ENCODE measurements at regions not wholly inside any gene's neighbourhood (a gene's known extent, or its start where the extent isn't known, plus 50 kb on each side); places are given as distances from the start of the nearest gene placed in this dataset.

DNA sequence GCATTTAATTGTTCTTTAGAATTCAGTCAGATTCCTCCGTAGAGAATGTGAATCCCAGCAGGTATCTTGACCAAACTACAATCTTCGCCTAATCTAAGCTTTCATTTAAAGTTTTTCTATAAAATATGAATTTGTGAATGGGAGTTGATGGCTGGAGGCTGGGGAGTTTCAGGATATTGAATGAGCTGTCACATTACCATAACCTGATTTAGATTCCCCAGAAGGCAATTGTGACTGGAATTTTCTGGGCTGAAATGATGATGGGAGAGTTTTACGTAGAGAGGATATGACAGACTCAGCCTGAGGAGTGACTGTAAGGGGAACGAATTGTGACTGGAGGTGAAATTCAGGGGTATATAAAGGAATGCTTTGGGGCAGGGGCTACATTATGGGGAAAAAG, 411.7 kb upstream of the FZD8 start:
- ATAC-seq (replicated peaks in 1 of 4) (no peak), DNase-seq (no peak)
- WGBS (ENCODE audit: insufficient coverage): 64% methylated on average over 2 of the region's 4 CpGs
- Mint-ChIP-seq H3K27me3 (no peaks in the 10 kb centered on the region), H3K4me1 (no peaks in the 10 kb centered on the region), H3K4me3 (no peak overlapping the region), H3K27ac (no peak overlapping the region), H3K36me3 (no peaks in the 10 kb centered on the region), H3K9me3 (peaks cover 12 to 23% (median 17%) of the 10 kb centered on the region in 3 donors)
- Histone ChIP-seq H3K36me3 (ENCODE audit: control insufficient read depth in 2 of 2, extremely low read depth in 1 of 2, insufficient read depth in 1 of 2, low read length in 1 of 2) (no peaks in the 10 kb centered on the region), H3K4me3 (ENCODE audit: control insufficient read depth in 1 of 2, extremely low read depth in 1 of 2, low read length in 1 of 2) (no peak overlapping the region), H3K4me1 (ENCODE audit: control insufficient read depth in 1 of 2, extremely low read depth in 1 of 2, insufficient read depth in 2 of 2, low read length in 2 of 2) (no peaks in the 10 kb centered on the region), H3K27me3 (replicated peaks in 1 of 2; ENCODE audit: control insufficient read depth in 2 of 2, extremely low read depth in 1 of 2, insufficient read depth in 2 of 2, low read length in 1 of 2) (no peaks in the 10 kb centered on the region), H3K27ac (ENCODE audit: low read length) (no peak overlapping the region), H3K9me3 (no peaks in the 10 kb centered on the region)
- ChIA-PET POLR2A (no interaction called here), CTCF (no interaction called here)

DNA sequence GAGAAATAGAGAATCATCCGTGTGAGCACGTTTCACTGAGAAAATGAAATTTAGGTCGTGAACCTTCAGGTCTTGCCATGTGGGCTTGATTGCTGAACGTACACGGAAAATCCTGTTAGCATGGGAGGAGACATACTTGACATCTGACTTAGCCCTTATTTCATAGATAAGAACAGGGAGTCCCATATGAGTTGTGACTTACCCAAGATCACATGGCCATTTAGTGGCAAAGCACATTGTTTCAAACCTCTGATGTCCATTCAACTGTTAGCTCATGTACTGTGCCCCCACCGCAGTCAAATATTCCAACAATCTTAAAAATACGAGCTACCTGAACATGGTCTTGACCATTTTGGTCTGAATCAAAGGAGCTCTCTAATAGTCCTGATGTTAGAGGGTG, 411.2 kb upstream of the FZD8 start:
- Histone ChIP-seq H3K27ac (ENCODE audit: low read length) (no peak overlapping the region), H3K4me1 (ENCODE audit: control insufficient read depth in 1 of 2, extremely low read depth in 1 of 2, insufficient read depth in 2 of 2, low read length in 2 of 2) (no peaks in the 10 kb centered on the region), H3K4me3 (ENCODE audit: control insufficient read depth in 1 of 2, extremely low read depth in 1 of 2, low read length in 1 of 2) (no peak overlapping the region), H3K36me3 (ENCODE audit: control insufficient read depth in 2 of 2, extremely low read depth in 1 of 2, insufficient read depth in 1 of 2, low read length in 1 of 2) (no peaks in the 10 kb centered on the region), H3K27me3 (replicated peaks in 1 of 2; ENCODE audit: control insufficient read depth in 2 of 2, extremely low read depth in 1 of 2, insufficient read depth in 2 of 2, low read length in 1 of 2) (no peaks in the 10 kb centered on the region), H3K9me3 (no peaks in the 10 kb centered on the region)
- CTCF ChIA-PET: no interaction called here
- WGBS (ENCODE audit: insufficient coverage): no CpG with 5 or more reads among the region's 7 CpGs
- H3K9me3 Mint-ChIP-seq: peaks cover 12 to 23% (median 17%) of the 10 kb centered on the region in 3 donors
- no peak overlapping the region for H3K4me3 Mint-ChIP-seq
- ATAC-seq (replicated peaks in 1 of 4) (no peak), DNase-seq (no peak)
- H3K27me3 Mint-ChIP-seq: no peaks in the 10 kb centered on the region
- POLR2A ChIA-PET: no interaction called here
- no peaks in the 10 kb centered on the region for H3K36me3 Mint-ChIP-seq
- no peaks in the 10 kb centered on the region for H3K4me1 Mint-ChIP-seq
- no peak overlapping the region for H3K27ac Mint-ChIP-seq

- no peak overlapping the region for H3K27ac Mint-ChIP-seq
- Histone ChIP-seq H3K4me3 (ENCODE audit: control insufficient read depth in 1 of 2, extremely low read depth in 1 of 2, low read length in 1 of 2) (no peak overlapping the region), H3K27me3 (replicated peaks in 1 of 2; ENCODE audit: control insufficient read depth in 2 of 2, extremely low read depth in 1 of 2, insufficient read depth in 2 of 2, low read length in 1 of 2) (no peaks in the 10 kb centered on the region), H3K36me3 (ENCODE audit: control insufficient read depth in 2 of 2, extremely low read depth in 1 of 2, insufficient read depth in 1 of 2, low read length in 1 of 2) (no peaks in the 10 kb centered on the region), H3K4me1 (ENCODE audit: control insufficient read depth in 1 of 2, extremely low read depth in 1 of 2, insufficient read depth in 2 of 2, low read length in 2 of 2) (no peaks in the 10 kb centered on the region), H3K27ac (ENCODE audit: low read length) (no peak overlapping the region), H3K9me3 (no peaks in the 10 kb centered on the region)
- WGBS (ENCODE audit: insufficient coverage): 56% methylated on average over 2 of the region's 4 CpGs
- peaks cover 0 to 23% (median 12%) of the 10 kb centered on the region in 3 donors for H3K9me3 Mint-ChIP-seq
- no peak for DNase-seq
- no peak for ATAC-seq (replicated peaks in 1 of 4)
- no peak overlapping the region for H3K4me3 Mint-ChIP-seq
- no peaks in the 10 kb centered on the region for H3K36me3 Mint-ChIP-seq
- ChIA-PET POLR2A (no interaction called here), CTCF (no interaction called here)
- no peaks in the 10 kb centered on the region for H3K4me1 Mint-ChIP-seq
- H3K27me3 Mint-ChIP-seq: no peaks in the 10 kb centered on the region
Observed at GRCh38 chr10:36051500-36051991, 409.4 kb upstream of the FZD8 start.

GRCh38 chr10:36050763-36051499, 408.8 kb upstream of the FZD8 start:
- Mint-ChIP-seq H3K4me3 (no peak overlapping the region), H3K9me3 (peaks cover 0 to 22% (median 12%) of the 10 kb centered on the region in 3 donors), H3K4me1 (no peaks in the 10 kb centered on the region), H3K27ac (no peak overlapping the region), H3K27me3 (no peaks in the 10 kb centered on the region), H3K36me3 (no peaks in the 10 kb centered on the region)
- Histone ChIP-seq H3K27ac (ENCODE audit: low read length) (no peak overlapping the region), H3K9me3 (no peaks in the 10 kb centered on the region), H3K27me3 (replicated peaks in 1 of 2; ENCODE audit: control insufficient read depth in 2 of 2, extremely low read depth in 1 of 2, insufficient read depth in 2 of 2, low read length in 1 of 2) (no peaks in the 10 kb centered on the region), H3K4me1 (ENCODE audit: control insufficient read depth in 1 of 2, extremely low read depth in 1 of 2, insufficient read depth in 2 of 2, low read length in 2 of 2) (no peaks in the 10 kb centered on the region), H3K4me3 (ENCODE audit: control insufficient read depth in 1 of 2, extremely low read depth in 1 of 2, low read length in 1 of 2) (no peak overlapping the region), H3K36me3 (ENCODE audit: control insufficient read depth in 2 of 2, extremely low read depth in 1 of 2, insufficient read depth in 1 of 2, low read length in 1 of 2) (no peaks in the 10 kb centered on the region)
- ChIA-PET CTCF (interaction anchor here in 1 of 2 donors (0.6 kb wide), 1 partner anchor 247 kb away, joined by 9 read pairs; no protein-coding TSS in a partner anchor), POLR2A (no interaction called here)
- ATAC-seq (replicated peaks in 1 of 4): no peak
- no peak for DNase-seq
- 89% methylated on average over 3 of the region's 7 CpGs for WGBS (ENCODE audit: insufficient coverage)

- H3K27ac Mint-ChIP-seq: no peak overlapping the region
- Histone ChIP-seq H3K27me3 (replicated peaks in 1 of 2; ENCODE audit: control insufficient read depth in 2 of 2, extremely low read depth in 1 of 2, insufficient read depth in 2 of 2, low read length in 1 of 2) (no peaks in the 10 kb centered on the region), H3K36me3 (ENCODE audit: control insufficient read depth in 2 of 2, extremely low read depth in 1 of 2, insufficient read depth in 1 of 2, low read length in 1 of 2) (no peaks in the 10 kb centered on the region), H3K4me1 (ENCODE audit: control insufficient read depth in 1 of 2, extremely low read depth in 1 of 2, insufficient read depth in 2 of 2, low read length in 2 of 2) (no peaks in the 10 kb centered on the region), H3K9me3 (no peaks in the 10 kb centered on the region), H3K4me3 (ENCODE audit: control insufficient read depth in 1 of 2, extremely low read depth in 1 of 2, low read length in 1 of 2) (no peak overlapping the region), H3K27ac (ENCODE audit: low read length) (no peak overlapping the region)
- no peaks in the 10 kb centered on the region for H3K27me3 Mint-ChIP-seq
- H3K4me3 Mint-ChIP-seq: no peak overlapping the region
- H3K36me3 Mint-ChIP-seq: no peaks in the 10 kb centered on the region
- H3K4me1 Mint-ChIP-seq: no peaks in the 10 kb centered on the region
- CTCF ChIA-PET: no interaction called here
- ATAC-seq (replicated peaks in 1 of 4): no peak
- no CpG with 5 or more reads among the region's 2 CpGs for WGBS (ENCODE audit: insufficient coverage)
- POLR2A ChIA-PET: no interaction called here
- H3K9me3 Mint-ChIP-seq: peaks cover 2 to 12% (median 6%) of the 10 kb centered on the region in 3 donors
- DNase-seq: no peak
Observed at GRCh38 chr10:36048780-36049179, 406.7 kb upstream of the FZD8 start.

- ChIA-PET POLR2A (no interaction called here), CTCF (interaction anchor here in 1 of 2 donors (0.6 kb wide), 1 partner anchor 8 kb away, joined by 6 read pairs; no protein-coding TSS in a partner anchor)
- Histone ChIP-seq H3K27ac (ENCODE audit: low read length) (no peak overlapping the region), H3K27me3 (replicated peaks in 1 of 2; ENCODE audit: control insufficient read depth in 2 of 2, extremely low read depth in 1 of 2, insufficient read depth in 2 of 2, low read length in 1 of 2) (no peaks in the 10 kb centered on the region), H3K36me3 (ENCODE audit: control insufficient read depth in 2 of 2, extremely low read depth in 1 of 2, insufficient read depth in 1 of 2, low read length in 1 of 2) (no peaks in the 10 kb centered on the region), H3K4me1 (ENCODE audit: control insufficient read depth in 1 of 2, extremely low read depth in 1 of 2, insufficient read depth in 2 of 2, low read length in 2 of 2) (no peaks in the 10 kb centered on the region), H3K4me3 (ENCODE audit: control insufficient read depth in 1 of 2, extremely low read depth in 1 of 2, low read length in 1 of 2) (no peak overlapping the region), H3K9me3 (no peaks in the 10 kb centered on the region)
- Mint-ChIP-seq H3K4me1 (no peaks in the 10 kb centered on the region), H3K36me3 (no peaks in the 10 kb centered on the region), H3K27ac (no peak overlapping the region), H3K27me3 (no peaks in the 10 kb centered on the region), H3K4me3 (no peak overlapping the region), H3K9me3 (peaks cover 2 to 11% (median 2%) of the 10 kb centered on the region in 3 donors)
- no peak for DNase-seq
- no peak for ATAC-seq (replicated peaks in 1 of 4)
Observed at GRCh38 chr10:36048236-36048635, 406.1 kb upstream of the FZD8 start.
